H1 (cell line): ENCODE measurements at regions not wholly inside any gene's neighbourhood (a gene's known extent, or its start where the extent isn't known, plus 50 kb on each side); places are given as distances from the start of the nearest gene placed in this dataset.

Experiments used
- ATF3 ChIP-seq: IDR thresholded peaks from 2 replicates; pipeline ENCODE4 v1.6.1; 2011; ENCODE audit warnings: low read depth, mild to moderate bottlenecking, low read length; ENCODE audit not compliant: insufficient read depth
- BRCA1 ChIP-seq: IDR thresholded peaks from 2 replicates; pipeline ENCODE4 v1.6.1; 2012; ENCODE audit warnings: low read depth, low read length, improper control_type of control experiment
- CBX5 ChIP-seq: fragments of 300-800, 300-1000 bp; sonication (generic); IDR thresholded peaks from 2 replicates; pipeline ENCODE4 v1.7.1; 2016; ENCODE audit warnings: antibody characterized with exemption, low read length, low read depth
- CBX8 ChIP-seq: fragments of 300-800, 300-1000 bp; sonication (generic); IDR thresholded peaks from 2 replicates; pipeline ENCODE4 v1.7.1; 2016; ENCODE audit warnings: low read depth, low read length, borderline replicate concordance
- CHD2 ChIP-seq: IDR thresholded peaks from 2 replicates; pipeline ENCODE4 v1.6.1; 2012; ENCODE audit warnings: low read length, improper control_type of control experiment
- CHD7 ChIP-seq: fragments of 300-600 bp; sonication (generic); IDR thresholded peaks from 2 replicates; pipeline ENCODE4 v1.7.1; 2012; ENCODE audit warnings: low read length, moderate library complexity, mild to moderate bottlenecking, inconsistent platforms; ENCODE audit not compliant: insufficient replicate concordance
- JUN ChIP-seq: IDR thresholded peaks from 2 replicates; pipeline ENCODE4 v1.6.1; 2011; ENCODE audit warnings: low read depth, mild to moderate bottlenecking, improper control_type of control experiment, low read length
- KDM5A ChIP-seq: fragments of 200-600 bp; IDR thresholded peaks from 2 replicates; pipeline ENCODE4 v1.7.1; 2012; ENCODE audit warnings: mild to moderate bottlenecking, low read length, inconsistent platforms, mixed read lengths
- POLR2AphosphoS5 ChIP-seq: IDR thresholded peaks from 2 replicates; pipeline ENCODE4 v1.6.1; 2011; ENCODE audit warnings: low read depth, low read length
- RXRA ChIP-seq: IDR thresholded peaks from 2 replicates; pipeline ENCODE4 v1.6.1; 2011; ENCODE audit warnings: low read depth, mild to moderate bottlenecking, low read length, moderate library complexity; ENCODE audit not compliant: insufficient read depth
- SRF ChIP-seq: IDR thresholded peaks from 2 replicates; pipeline ENCODE4 v1.6.1; 2011; ENCODE audit warnings: mild to moderate bottlenecking, low read depth, low read length, moderate library complexity
- TAF7 ChIP-seq: optimal IDR thresholded peaks from 2 replicates; pipeline ENCODE3; 2011; ENCODE audit warnings: low read depth, mild to moderate bottlenecking, inconsistent platforms, low read length, moderate library complexity, borderline replicate concordance

- TF ChIP-seq CHD7 (no peak), CBX8 (no peak), POLR2AphosphoS5 (no peak), CHD2 (no peak), ATF3 (no peak), TAF7 (no peak), RXRA (no peak), CBX5 (no peak), JUN (no peak), SRF (no peak), KDM5A (no peak), BRCA1 (no peak)
Measured at GRCh38 chr2:38507712-38508111, 95.0 kb downstream of the HNRNPLL start (continued).
